Naive thymus-derived CD4-positive, alpha-beta T cell (primary cell): ENCODE measurements at regions not wholly inside any gene's neighbourhood (a gene's known extent, or its start where the extent isn't known, plus 50 kb on each side); places are given as distances from the start of the nearest gene placed in this dataset.
"Not testable (repeated sequence)": the region's sequence is repeated elsewhere in the genome, so short reads cannot be mapped to it uniquely, and the experiment has no call there.

ENCODE experiments used
- ATAC-seq: fragments of 150-1000 bp; cut with Tn5 transposase; 2 replicates; pipeline ENCODE4 v1.10.0; 2021; ENCODE audit warnings: mild to moderate bottlenecking, moderate library complexity
- CTCF ChIA-PET: fragments of 350-600 bp; sonication (Branson Sonifier 250); formaldehyde crosslinking; loops from one replicate; lab custom pipeline; 2021; ENCODE audit warnings: antibody characterized with exemption; lab: Charles Lee
- POLR2A ChIA-PET: fragments of 350-600 bp; sonication (Branson Sonifier 250); formaldehyde crosslinking; loops from one replicate; lab custom pipeline; 2021; ENCODE audit warnings: antibody characterized with exemption, inconsistent platforms; lab: Charles Lee
- DNase-seq, 9 donors: peaks; one replicate each; pipeline versions ENCODE4 v3.0.0 to v3.0.0-alpha.2; 2020 to 2022; ENCODE audit warnings: mixed read lengths in 1 of 9
- H3K27ac ChIP-seq: one replicate; pipeline ENCODE4 v1.7.0; 2013; ENCODE audit warnings: mild to moderate bottlenecking, low read depth, low read length, moderate library complexity
- H3K27me3 ChIP-seq, 2 donors: one replicate each; pipeline ENCODE4 v1.7.0; 2013; ENCODE audit warnings: low read length in 2 of 2, mild to moderate bottlenecking in 2 of 2, moderate library complexity in 2 of 2; ENCODE audit not compliant: control insufficient read depth in 2 of 2, insufficient read depth in 2 of 2
- H3K36me3 ChIP-seq, 3 experiments: 1 replicate in 2 of 3; 2 replicates in 1 of 3; pipeline ENCODE4 v1.7.0; 2013; ENCODE audit warnings: low read length in 3 of 3, mild to moderate bottlenecking in 3 of 3, moderate library complexity in 1 of 3; ENCODE audit not compliant: insufficient read depth in 3 of 3, control insufficient read depth in 2 of 3
- H3K4me1 ChIP-seq, 2 donors: one replicate each; pipeline ENCODE4 v1.7.0; 2013; ENCODE audit warnings: low read length in 2 of 2, mild to moderate bottlenecking in 2 of 2, moderate library complexity in 1 of 2; ENCODE audit not compliant: control insufficient read depth in 2 of 2, insufficient read depth in 2 of 2
- H3K4me3 ChIP-seq: 2 replicates; pipeline ENCODE4 v1.7.0; 2013; ENCODE audit warnings: mild to moderate bottlenecking, low read length
- H3K9me3 ChIP-seq, 3 experiments: 1 replicate in 2 of 3; 2 replicates in 1 of 3; pipeline ENCODE4 v1.7.0; 2013; ENCODE audit warnings: low read length in 3 of 3; ENCODE audit not compliant: control insufficient read depth in 2 of 3
- H3K27ac Mint-ChIP-seq, 9 donors: one replicate each; pipeline ENCODE4 v1.8.0; 2020 to 2022; ENCODE audit warnings: mixed read lengths in 9 of 9, mild to moderate bottlenecking in 8 of 9, moderate library complexity in 5 of 9, inconsistent platforms in 2 of 9
- H3K27me3 Mint-ChIP-seq, 5 donors: one replicate each; pipeline ENCODE4 v1.8.0; 2021 to 2022; ENCODE audit warnings: mixed read lengths in 5 of 5, mild to moderate bottlenecking in 1 of 5
- H3K36me3 Mint-ChIP-seq, 5 donors: one replicate each; pipeline ENCODE4 v1.8.0; 2020 to 2022; ENCODE audit warnings: mixed read lengths in 5 of 5, mild to moderate bottlenecking in 3 of 5, inconsistent platforms in 1 of 5
- H3K4me1 Mint-ChIP-seq, 7 donors: one replicate each; pipeline ENCODE4 v1.8.0; 2020 to 2022; ENCODE audit warnings: mixed read lengths in 7 of 7, mild to moderate bottlenecking in 3 of 7, inconsistent platforms in 1 of 7
- H3K4me3 Mint-ChIP-seq, 10 donors: one replicate each; pipeline ENCODE4 v1.8.0; 2020 to 2022; ENCODE audit warnings: mild to moderate bottlenecking in 10 of 10, mixed read lengths in 10 of 10, moderate library complexity in 6 of 10, inconsistent platforms in 2 of 10
- H3K9me3 Mint-ChIP-seq, 11 donors: one replicate each; pipeline ENCODE4 v1.8.0; 2020 to 2022; ENCODE audit warnings: mixed read lengths in 11 of 11, mild to moderate bottlenecking in 4 of 11, inconsistent platforms in 1 of 11, moderate library complexity in 1 of 11
- intact Hi-C, 2 donors: fragments of 100-400 bp; cut with micrococcal nuclease; formaldehyde crosslinking; loops; one replicate each; pipeline ENCODE4 v1.15.1; 2023

DNA sequence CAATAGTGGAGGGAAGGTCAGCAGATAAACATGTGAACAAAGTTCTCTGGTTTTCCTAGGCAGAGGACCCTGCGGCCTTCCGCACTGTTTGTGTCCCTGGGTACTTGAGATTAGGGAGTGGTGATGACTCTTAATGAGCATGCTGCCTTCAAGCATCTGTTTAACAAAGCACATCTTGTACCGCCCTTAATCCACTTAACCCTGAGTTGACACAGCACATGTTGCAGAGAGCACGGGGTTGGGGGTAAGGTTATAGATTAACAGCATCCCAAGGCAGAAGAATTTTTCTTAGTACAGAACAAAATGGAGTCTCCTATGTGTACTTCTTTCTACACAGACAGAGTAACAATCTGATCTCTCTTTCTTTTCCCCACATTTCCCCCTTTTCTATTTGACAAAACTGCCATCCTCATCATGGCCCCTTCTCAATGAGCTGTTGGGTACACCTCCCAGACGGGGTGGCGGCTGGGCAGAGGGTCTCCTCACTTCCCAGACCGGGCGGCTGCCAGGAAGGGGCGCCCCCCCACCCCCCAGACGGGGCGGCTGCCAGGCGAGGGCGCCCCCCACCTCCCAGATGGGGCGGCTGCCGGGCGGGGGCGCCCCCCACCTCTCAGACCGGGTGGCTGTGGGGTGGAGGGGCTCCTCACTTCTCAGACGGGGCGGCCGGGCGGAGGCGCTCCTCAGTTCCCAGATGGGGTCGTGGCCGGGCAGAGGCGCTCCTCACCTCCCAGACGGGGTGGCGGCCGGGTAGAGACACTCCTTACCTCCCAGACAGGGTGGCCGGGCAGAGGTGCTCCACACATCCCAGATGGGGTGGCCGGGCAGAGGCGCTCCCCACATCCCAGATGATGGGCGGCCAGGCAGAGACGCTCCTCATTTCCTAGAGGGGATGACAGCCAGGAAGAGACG, 361.6 kb upstream of the SGO1 start:
- H3K4me1 Mint-ChIP-seq, H3K4me3 ChIP-seq, H3K27ac ChIP-seq, H3K36me3 Mint-ChIP-seq, intact Hi-C loops, H3K4me3 Mint-ChIP-seq, H3K27me3 Mint-ChIP-seq, ATAC-seq, H3K36me3 ChIP-seq, H3K9me3 ChIP-seq, POLR2A ChIA-PET, H3K4me1 ChIP-seq, H3K27ac Mint-ChIP-seq, CTCF ChIA-PET, H3K27me3 ChIP-seq, DNase-seq: not testable (repeated sequence)
- H3K9me3 Mint-ChIP-seq: peaks cover 3 to 44% (median 11%) of the 10 kb centered on the region in 11 donors

DNA sequence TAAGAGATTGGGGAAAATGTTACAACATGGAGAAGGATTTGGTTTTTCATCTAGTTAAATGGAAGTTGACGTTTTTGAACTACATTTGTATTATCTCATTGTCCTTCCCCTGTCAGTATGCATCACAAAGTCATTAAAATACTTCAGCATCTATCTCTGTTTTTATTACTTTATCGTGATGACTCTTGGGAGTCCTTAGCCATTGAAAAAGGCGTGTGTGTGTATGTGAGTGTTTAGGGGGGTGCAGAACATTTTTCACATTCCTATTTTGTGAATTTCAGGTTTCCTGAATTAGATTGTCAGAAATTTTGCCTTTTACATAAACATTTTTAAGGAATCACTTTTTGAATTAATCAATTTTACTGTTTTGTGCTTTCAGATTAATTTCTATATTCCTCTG, 360.6 kb upstream of the SGO1 start:
- Mint-ChIP-seq H3K9me3 (peaks cover 3 to 40% (median 10%) of the 10 kb centered on the region in 11 donors), H3K27ac (no peak overlapping the region), H3K36me3 (peaks cover 0 to 5% (median 0%) of the 10 kb centered on the region in 5 donors), H3K27me3 (no peaks in the 10 kb centered on the region), H3K4me1 (no peaks in the 10 kb centered on the region), H3K4me3 (no peak overlapping the region)
- H3K4me1 ChIP-seq: no peaks in the 10 kb centered on the region
- H3K36me3 ChIP-seq: no peaks in the 10 kb centered on the region
- ATAC-seq (no peak), DNase-seq (no peak)
- CTCF ChIA-PET: no interaction called here
- H3K9me3 ChIP-seq: no peaks in the 10 kb centered on the region
- no peaks in the 10 kb centered on the region for H3K27me3 ChIP-seq
- POLR2A ChIA-PET: no interaction called here
- no peak overlapping the region for H3K4me3 ChIP-seq
- intact Hi-C loops: no loop called here
- no peak overlapping the region for H3K27ac ChIP-seq

DNA sequence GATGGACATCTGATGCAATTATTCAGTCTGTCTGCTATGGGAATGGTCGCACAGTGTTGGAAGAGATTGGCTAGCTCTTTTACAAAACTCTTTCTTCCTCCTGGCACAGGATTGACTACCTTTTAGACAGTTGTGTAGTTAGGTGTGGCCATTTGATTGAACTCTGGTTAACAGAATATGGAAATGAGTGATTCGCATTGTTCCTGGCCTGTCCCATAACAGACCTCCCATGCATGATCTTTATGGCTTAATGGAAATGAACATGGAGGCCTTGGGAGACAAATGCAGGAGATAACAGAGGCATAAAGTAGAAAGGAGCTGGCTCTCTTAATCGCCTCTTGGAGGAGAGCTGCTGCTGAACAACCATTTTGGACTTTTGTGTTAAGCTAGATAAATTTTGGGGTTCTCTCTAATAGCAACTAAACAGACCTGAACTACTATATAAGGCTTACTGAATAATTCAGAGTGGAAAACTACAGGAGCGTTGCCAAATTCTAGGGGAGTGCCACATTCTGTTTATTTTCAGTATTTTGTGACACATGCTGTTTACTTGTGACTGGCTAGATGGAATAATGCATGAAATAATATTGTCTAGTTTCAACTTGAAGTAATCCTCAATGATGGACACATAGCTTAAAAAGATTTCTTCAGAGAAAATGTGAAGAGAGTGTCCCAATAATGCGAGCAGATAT, 357.7 kb upstream of the SGO1 start:
- Mint-ChIP-seq H3K27ac (no peak overlapping the region), H3K4me1 (no peaks in the 10 kb centered on the region)
- intact Hi-C loops: no loop called here

DNA sequence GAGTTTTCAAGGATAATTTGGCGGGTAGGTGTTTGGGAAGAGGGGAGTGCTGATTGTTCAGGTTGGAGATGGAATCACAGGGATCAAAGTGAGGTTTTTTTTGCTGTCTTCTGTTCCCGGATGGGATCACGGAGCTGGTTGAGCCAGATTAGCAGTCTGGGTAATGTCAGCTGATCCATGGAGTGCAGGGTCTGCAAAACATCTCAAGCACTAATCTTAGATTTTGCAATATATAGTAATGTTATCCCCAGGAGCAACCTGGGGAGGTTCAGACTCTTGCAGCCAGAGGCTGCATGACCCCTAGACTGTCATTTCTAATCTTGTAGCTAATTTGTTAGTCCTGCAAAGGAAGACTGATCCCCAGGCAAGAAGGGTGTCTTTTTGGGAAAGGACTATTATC, 354.1 kb upstream of the SGO1 start:
- Mint-ChIP-seq H3K4me3 (no peak overlapping the region), H3K9me3 (peaks cover 0 to 6% (median 0%) of the 10 kb centered on the region in 11 donors), H3K27me3 (peaks cover 0 to 6% (median 0%) of the 10 kb centered on the region in 5 donors), H3K36me3 (peaks cover 0 to 5% (median 0%) of the 10 kb centered on the region in 5 donors), H3K4me1 (no peaks in the 10 kb centered on the region), H3K27ac (no peak overlapping the region)
- Histone ChIP-seq H3K4me1 (no peaks in the 10 kb centered on the region), H3K27ac (no peak overlapping the region), H3K36me3 (no peaks in the 10 kb centered on the region), H3K27me3 (no peaks in the 10 kb centered on the region), H3K4me3 (no peak overlapping the region), H3K9me3 (no peaks in the 10 kb centered on the region)
- ATAC-seq (no peak), DNase-seq (no peak)
- ChIA-PET POLR2A (no interaction called here), CTCF (no interaction called here)
- intact Hi-C loops: no loop called here

More for the DNA sequence above, 357.7 kb upstream of the SGO1 start:
- CTCF ChIA-PET: no interaction called here
- Mint-ChIP-seq H3K27me3 (peaks cover 0 to 6% (median 0%) of the 10 kb centered on the region in 5 donors), H3K4me3 (no peak overlapping the region), H3K9me3 (peaks cover 4 to 22% (median 10%) of the 10 kb centered on the region in 11 donors), H3K36me3 (peaks cover 0 to 5% (median 5%) of the 10 kb centered on the region in 5 donors)
- Histone ChIP-seq H3K36me3 (no peaks in the 10 kb centered on the region), H3K4me1 (no peaks in the 10 kb centered on the region), H3K9me3 (no peaks in the 10 kb centered on the region), H3K27ac (no peak overlapping the region), H3K4me3 (no peak overlapping the region), H3K27me3 (no peaks in the 10 kb centered on the region)
- no peak for ATAC-seq
- DNase-seq: no peak
- POLR2A ChIA-PET: no interaction called here

DNA sequence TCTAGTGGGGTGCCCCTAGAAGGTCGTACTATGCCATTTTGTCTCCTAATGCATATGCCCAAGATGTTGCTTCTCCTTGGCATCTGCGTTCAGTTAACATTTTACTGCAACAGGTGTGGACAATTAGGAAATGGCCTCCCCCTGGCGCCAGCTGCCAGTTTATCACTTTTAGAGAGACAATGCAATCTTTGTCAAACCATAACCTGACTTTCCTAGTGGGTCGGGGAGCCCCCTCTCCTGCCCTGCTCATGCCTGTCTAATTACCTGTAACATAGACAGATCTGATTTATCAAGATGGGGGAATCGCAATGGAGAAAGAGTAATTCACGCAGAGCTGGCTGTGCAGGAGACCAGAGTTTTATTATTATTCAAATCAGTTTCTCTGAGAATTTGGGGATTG, 353.7 kb upstream of the SGO1 start:
- no peak overlapping the region for H3K27ac ChIP-seq
- intact Hi-C loops: no loop called here
- no peak for ATAC-seq
- DNase-seq: no peak
- ChIA-PET POLR2A (no interaction called here), CTCF (no interaction called here)
- no peaks in the 10 kb centered on the region for H3K9me3 ChIP-seq
- Mint-ChIP-seq H3K9me3 (peaks cover 0 to 6% (median 0%) of the 10 kb centered on the region in 11 donors), H3K36me3 (peaks cover 0 to 5% (median 0%) of the 10 kb centered on the region in 5 donors), H3K27ac (no peak overlapping the region), H3K4me3 (no peak overlapping the region), H3K27me3 (peaks cover 0 to 6% (median 0%) of the 10 kb centered on the region in 5 donors), H3K4me1 (no peaks in the 10 kb centered on the region)
- no peaks in the 10 kb centered on the region for H3K4me1 ChIP-seq
- no peaks in the 10 kb centered on the region for H3K27me3 ChIP-seq
- no peaks in the 10 kb centered on the region for H3K36me3 ChIP-seq
- no peak overlapping the region for H3K4me3 ChIP-seq

DNA sequence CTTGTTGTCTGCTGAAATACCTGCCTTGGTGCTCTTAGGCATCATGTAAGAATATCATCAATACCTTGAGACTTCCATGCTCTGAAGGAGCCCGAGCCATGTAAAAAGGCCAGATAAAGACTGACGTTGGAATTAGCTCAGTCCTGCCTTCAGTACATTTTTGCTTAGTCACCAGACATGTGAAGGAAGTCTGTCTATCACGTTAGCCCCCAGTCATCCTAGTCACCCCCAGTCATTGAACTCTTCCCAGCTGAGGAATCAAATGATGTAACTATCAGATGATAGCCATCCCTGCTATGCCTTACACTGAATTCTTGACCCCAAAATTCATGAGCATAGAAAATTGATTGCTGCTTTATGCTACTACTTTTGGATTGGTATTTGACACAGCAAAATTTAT, 351.2 kb upstream of the SGO1 start:
- Mint-ChIP-seq H3K4me3 (no peak overlapping the region), H3K36me3 (peaks cover 0 to 5% (median 0%) of the 10 kb centered on the region in 5 donors), H3K9me3 (peaks cover 0 to 8% (median 0%) of the 10 kb centered on the region in 11 donors), H3K27me3 (peaks cover 0 to 6% (median 0%) of the 10 kb centered on the region in 5 donors), H3K27ac (no peak overlapping the region), H3K4me1 (no peaks in the 10 kb centered on the region)
- no peak overlapping the region for H3K27ac ChIP-seq
- ChIA-PET POLR2A (no interaction called here), CTCF (no interaction called here)
- DNase-seq (no peak), ATAC-seq (no peak)
- no peaks in the 10 kb centered on the region for H3K36me3 ChIP-seq
- H3K4me3 ChIP-seq: no peak overlapping the region
- no peaks in the 10 kb centered on the region for H3K4me1 ChIP-seq
- H3K9me3 ChIP-seq: no peaks in the 10 kb centered on the region
- intact Hi-C loops: no loop called here
- H3K27me3 ChIP-seq: no peaks in the 10 kb centered on the region
